Karpas-422 (cell line): ENCODE measurements at regions not wholly inside any gene's neighbourhood (a gene's known extent, or its start where the extent isn't known, plus 50 kb on each side); places are given as distances from the start of the nearest gene placed in this dataset.

Source experiments
- DNase-seq: peaks from one replicate; pipeline ENCODE4 v3.0.0-alpha.2; 2015
- H2AFZ ChIP-seq: fragments of 200-600 bp; sonication (generic); 2 replicates; pipeline ENCODE4 v1.6.1; 2014; ENCODE audit warnings: antibody characterized with exemption, low read length, mixed read lengths
- H3K27ac ChIP-seq: fragments of 200-600 bp; sonication (generic); 2 replicates; pipeline ENCODE4 v1.5.1; 2014; ENCODE audit warnings: mild to moderate bottlenecking, low read length, moderate library complexity
- H3K27me3 ChIP-seq: fragments of 200-600 bp; sonication (generic); 2 replicates; pipeline ENCODE4 v1.6.1; 2014; ENCODE audit warnings: low read length, mixed read lengths
- H3K36me3 ChIP-seq: fragments of 200-600 bp; sonication (generic); 2 replicates; pipeline ENCODE4 v1.6.1; 2014; ENCODE audit warnings: low read length, mixed read lengths; ENCODE audit not compliant: insufficient read depth
- H3K4me1 ChIP-seq: fragments of 200-600 bp; sonication (generic); 2 replicates; pipeline ENCODE4 v1.6.1; 2014; ENCODE audit warnings: mild to moderate bottlenecking, low read length, mixed read lengths
- H3K4me2 ChIP-seq: fragments of 200-600 bp; sonication (generic); 2 replicates; pipeline ENCODE4 v1.6.1; 2014; ENCODE audit warnings: low read length, low read depth, mild to moderate bottlenecking; ENCODE audit not compliant: poor library complexity, severe bottlenecking
- H3K4me3 ChIP-seq: fragments of 200-600 bp; sonication (generic); 2 replicates; pipeline ENCODE4 v1.5.1; 2014; ENCODE audit warnings: mild to moderate bottlenecking, antibody characterized with exemption, low read length, mixed read lengths
- H3K79me2 ChIP-seq: fragments of 200-600 bp; sonication (generic); 2 replicates; pipeline ENCODE4 v1.6.1; 2014; ENCODE audit warnings: mild to moderate bottlenecking, low read length, mixed read lengths
- H3K9ac ChIP-seq: fragments of 200-600 bp; sonication (generic); 2 replicates; pipeline ENCODE4 v1.6.0; 2014; ENCODE audit warnings: low read length
- H3K9me2 ChIP-seq: fragments of 200-600 bp; sonication (generic), shearing (Covaris generic); replicated peaks from 2 replicates; pipeline ENCODE4 v1.6.0; 2014; ENCODE audit warnings: mild to moderate bottlenecking, low read length, moderate library complexity; ENCODE audit not compliant: insufficient read depth
- H3K9me3 ChIP-seq: fragments of 300-700, 200-600 bp; sonication (generic); 2 replicates; pipeline ENCODE4 v1.6.1; 2014; ENCODE audit warnings: low read length, mixed read lengths
- H4K20me1 ChIP-seq: fragments of 200-600 bp; sonication (generic); 2 replicates; pipeline ENCODE4 v1.6.1; 2014; ENCODE audit warnings: mild to moderate bottlenecking, antibody characterized with exemption, low read length, low read depth; ENCODE audit not compliant: insufficient read depth

- Histone ChIP-seq H3K4me1 (no peaks in the 10 kb centered on the region), H3K79me2 (no peaks in the 10 kb centered on the region), H3K36me3 (no peaks in the 10 kb centered on the region), H3K27me3 (no peaks in the 10 kb centered on the region), H3K9me2 (no peaks in the 10 kb centered on the region), H3K4me3 (no peak overlapping the region), H4K20me1 (no peaks in the 10 kb centered on the region), H3K4me2 (no peak overlapping the region), H3K9ac (no peak overlapping the region), H2AFZ (no peak overlapping the region), H3K27ac (no peak overlapping the region), H3K9me3 (no peaks in the 10 kb centered on the region)
- no peak for DNase-seq
Observed at GRCh38 chr9:1909322-1909721, 105.8 kb upstream of the SMARCA2 start.

GRCh38 chr9:1910269-1910811 is 104.8 kb upstream of the SMARCA2 start:
- Histone ChIP-seq H3K9ac (no peak overlapping the region), H3K9me3 (no peaks in the 10 kb centered on the region), H3K4me2 (no peak overlapping the region), H3K79me2 (no peaks in the 10 kb centered on the region), H4K20me1 (no peaks in the 10 kb centered on the region), H3K4me3 (no peak overlapping the region), H3K36me3 (no peaks in the 10 kb centered on the region), H3K27ac (no peak overlapping the region), H3K4me1 (no peaks in the 10 kb centered on the region), H3K9me2 (no peaks in the 10 kb centered on the region), H3K27me3 (no peaks in the 10 kb centered on the region), H2AFZ (no peak overlapping the region)
- no peak for DNase-seq

DNA sequence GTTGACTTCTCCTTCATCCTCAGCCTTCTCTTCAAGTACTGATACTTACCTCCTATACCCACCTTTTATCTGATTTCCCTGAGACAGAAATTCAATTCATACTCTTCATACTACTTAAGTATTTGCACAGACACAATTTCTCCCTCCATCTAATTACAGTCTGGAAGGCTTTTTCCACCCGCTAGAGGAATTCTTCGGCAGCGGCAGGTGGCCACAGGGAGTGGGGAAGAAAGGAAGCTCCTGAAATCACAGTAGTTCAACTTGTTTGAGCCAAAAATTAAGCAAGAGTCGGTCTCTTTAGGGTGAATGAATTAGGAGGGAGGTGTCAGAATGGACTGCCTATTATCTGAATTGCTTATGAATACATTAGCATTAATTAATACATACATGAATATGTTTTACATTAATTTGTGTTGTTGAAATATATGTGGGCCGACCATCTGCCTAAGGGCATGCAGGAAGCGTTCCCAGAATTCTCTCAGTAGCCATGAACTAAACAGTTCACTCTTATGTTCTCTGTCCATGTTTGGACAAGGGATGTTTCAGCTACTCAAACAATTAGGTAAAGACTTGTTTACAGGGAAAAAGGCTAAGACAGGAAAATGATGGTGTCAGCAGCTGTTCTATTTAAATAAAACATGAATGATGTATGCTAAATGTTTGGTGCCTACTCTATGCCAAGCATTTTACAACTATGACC is 101.4 kb upstream of the SMARCA2 start:
- H3K36me3 ChIP-seq = no peaks in the 10 kb centered on the region
- H3K9me2 ChIP-seq = no peaks in the 10 kb centered on the region
- no peak for DNase-seq

GRCh38 chr9:1916095-1916494 is 99.1 kb upstream of the SMARCA2 start:
- Histone ChIP-seq H3K27ac (no peak overlapping the region), H4K20me1 (no peaks in the 10 kb centered on the region), H3K4me2 (peak overlapping the region; percentile 21), H3K27me3 (no peaks in the 10 kb centered on the region), H2AFZ (no peak overlapping the region), H3K36me3 (no peaks in the 10 kb centered on the region), H3K4me3 (no peak overlapping the region), H3K9me2 (no peaks in the 10 kb centered on the region), H3K9me3 (no peaks in the 10 kb centered on the region), H3K9ac (no peak overlapping the region), H3K4me1 (no peaks in the 10 kb centered on the region), H3K79me2 (no peaks in the 10 kb centered on the region)
- no peak for DNase-seq

More for the DNA sequence above, 101.4 kb upstream of the SMARCA2 start:
- no peak overlapping the region for H3K4me3 ChIP-seq
- H2AFZ ChIP-seq = no peak overlapping the region
- no peaks in the 10 kb centered on the region for H3K79me2 ChIP-seq
- no peaks in the 10 kb centered on the region for H3K4me1 ChIP-seq
- no peaks in the 10 kb centered on the region for H3K9me3 ChIP-seq
- H3K4me2 ChIP-seq = no peak overlapping the region
- no peaks in the 10 kb centered on the region for H3K27me3 ChIP-seq
- no peaks in the 10 kb centered on the region for H4K20me1 ChIP-seq
- no peak overlapping the region for H3K27ac ChIP-seq
- H3K9ac ChIP-seq = no peak overlapping the region

- H3K9ac ChIP-seq = no peak overlapping the region
- H3K27ac ChIP-seq = no peak overlapping the region
- no peak overlapping the region for H3K4me3 ChIP-seq
- no peaks in the 10 kb centered on the region for H3K4me1 ChIP-seq
- H2AFZ ChIP-seq = no peak overlapping the region
- H3K9me3 ChIP-seq = no peaks in the 10 kb centered on the region
- no peak for DNase-seq
- no peaks in the 10 kb centered on the region for H4K20me1 ChIP-seq
- no peak overlapping the region for H3K4me2 ChIP-seq
- no peaks in the 10 kb centered on the region for H3K36me3 ChIP-seq
- no peaks in the 10 kb centered on the region for H3K79me2 ChIP-seq
- no peaks in the 10 kb centered on the region for H3K9me2 ChIP-seq
- no peaks in the 10 kb centered on the region for H3K27me3 ChIP-seq
Observed at GRCh38 chr9:1916655-1917054, 98.5 kb upstream of the SMARCA2 start.

DNA sequence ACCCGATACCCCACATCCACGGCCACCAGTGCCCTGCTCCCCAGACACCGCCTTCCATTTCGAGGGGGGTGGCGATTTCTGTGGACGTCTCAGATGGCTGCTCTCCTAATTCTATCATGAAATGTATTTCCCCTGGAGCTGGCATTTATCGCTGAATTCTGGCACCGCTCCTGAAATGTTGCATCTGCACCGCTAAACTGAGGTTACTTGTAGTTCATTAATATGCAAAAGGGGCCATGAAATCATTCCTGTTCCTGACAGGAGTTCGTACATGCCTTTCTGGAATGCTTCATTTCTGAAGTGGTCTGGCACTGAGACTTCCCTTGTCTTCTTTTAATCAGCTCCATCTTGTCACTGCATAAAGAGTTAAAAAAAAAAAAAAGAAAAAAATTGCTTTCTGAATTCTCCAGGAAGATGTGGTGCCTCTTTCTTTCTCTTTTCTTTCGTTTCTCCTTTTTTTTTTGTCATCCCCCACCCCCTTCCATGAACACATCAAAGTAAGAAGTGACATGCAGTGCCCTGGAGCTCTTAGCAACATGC is 97.7 kb upstream of the SMARCA2 start:
- Histone ChIP-seq H3K79me2 (no peaks in the 10 kb centered on the region), H3K9me2 (no peaks in the 10 kb centered on the region), H3K4me1 (no peaks in the 10 kb centered on the region), H2AFZ (no peak overlapping the region), H3K9ac (no peak overlapping the region), H3K36me3 (no peaks in the 10 kb centered on the region), H3K4me2 (no peak overlapping the region), H4K20me1 (no peaks in the 10 kb centered on the region), H3K27me3 (no peaks in the 10 kb centered on the region), H3K27ac (no peak overlapping the region), H3K9me3 (no peaks in the 10 kb centered on the region), H3K4me3 (no peak overlapping the region)
- DNase-seq = no peak

DNA sequence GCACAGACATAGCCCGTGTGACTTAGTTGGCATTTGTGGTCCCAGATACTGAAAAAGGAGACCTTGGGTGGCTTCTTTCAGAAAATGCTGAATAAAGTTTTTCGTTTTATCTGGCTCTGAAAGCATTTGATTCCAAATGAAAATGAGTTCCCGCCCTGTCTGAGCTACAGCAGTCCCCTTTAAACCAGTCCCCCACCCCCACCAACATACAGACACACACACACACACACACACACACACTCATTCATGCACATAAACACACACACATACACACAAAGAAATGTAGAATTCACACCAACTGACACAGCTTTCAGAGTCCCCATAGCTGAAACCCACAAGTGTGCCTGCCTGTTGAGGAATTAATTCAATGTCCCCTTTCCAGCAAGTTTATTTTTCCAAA is 97.0 kb upstream of the SMARCA2 start:
- Histone ChIP-seq H3K4me2 (no peak overlapping the region), H3K9ac (no peak overlapping the region), H4K20me1 (no peaks in the 10 kb centered on the region), H3K79me2 (no peaks in the 10 kb centered on the region), H3K4me1 (no peaks in the 10 kb centered on the region), H3K4me3 (no peak overlapping the region), H3K36me3 (no peaks in the 10 kb centered on the region), H2AFZ (no peak overlapping the region), H3K27me3 (no peaks in the 10 kb centered on the region), H3K9me3 (no peaks in the 10 kb centered on the region), H3K9me2 (no peaks in the 10 kb centered on the region), H3K27ac (no peak overlapping the region)
- DNase-seq = peak; percentile 40

GRCh38 chr9:1918622-1919021 is 96.5 kb upstream of the SMARCA2 start:
- H3K36me3 ChIP-seq = no peaks in the 10 kb centered on the region
- H4K20me1 ChIP-seq = no peaks in the 10 kb centered on the region
- DNase-seq = no peak
- no peak overlapping the region for H3K4me2 ChIP-seq
- no peaks in the 10 kb centered on the region for H3K9me2 ChIP-seq
- no peaks in the 10 kb centered on the region for H3K9me3 ChIP-seq
- H3K9ac ChIP-seq = no peak overlapping the region
- H3K27ac ChIP-seq = no peak overlapping the region
- H3K27me3 ChIP-seq = no peaks in the 10 kb centered on the region
- no peaks in the 10 kb centered on the region for H3K4me1 ChIP-seq
- H2AFZ ChIP-seq = no peak overlapping the region
- H3K79me2 ChIP-seq = no peaks in the 10 kb centered on the region
- H3K4me3 ChIP-seq = no peak overlapping the region
